GM20000 (cell line): ENCODE measurements at regions not wholly inside any gene's neighbourhood (a gene's known extent, or its start where the extent isn't known, plus 50 kb on each side); places are given as distances from the start of the nearest gene placed in this dataset.

Experiments
- DNase-seq: peaks from one replicate; pipeline ENCODE4 v3.0.0; 2012; ENCODE audit warnings: low spot score
- CTCF ChIP-seq: IDR thresholded peaks from 2 replicates; pipeline ENCODE4 v1.5.1; 2012; ENCODE audit warnings: mild to moderate bottlenecking, control low read depth; ENCODE audit errors: extremely low read depth, missing control alignments

- DNase-seq, result no peak
- TF ChIP-seq CTCF, result no peak
These were observed 789.3 kb downstream of the FRK start for GRCh38 chr6:115271434-115271833.

- no peak for DNase-seq
- no peak for TF ChIP-seq CTCF
These were observed 789.7 kb downstream of the FRK start for GRCh38 chr6:115270953-115271352.

GRCh38 chr6:115241373-115241772, 819.3 kb downstream of the FRK start:
- no peak for TF ChIP-seq CTCF

GRCh38 chr6:115221198-115221597, 839.5 kb downstream of the FRK start:
- DNase-seq, result no peak

More at GRCh38 chr6:115241373-115241772, 819.3 kb downstream of the FRK start:
- DNase-seq, result no peak

GRCh38 chr6:115220551-115221159, 840.0 kb downstream of the FRK start:
- no peak for TF ChIP-seq CTCF

More at GRCh38 chr6:115221198-115221597, 839.5 kb downstream of the FRK start:
- TF ChIP-seq CTCF, result no peak

GRCh38 chr6:115219645-115220044, 841.0 kb downstream of the FRK start:
- DNase-seq, result no peak
- TF ChIP-seq CTCF, result no peak

More at GRCh38 chr6:115220551-115221159, 840.0 kb downstream of the FRK start:
- no peak for DNase-seq

GRCh38 chr6:115216835-115217234, 843.9 kb downstream of the FRK start:
- no peak for TF ChIP-seq CTCF
- DNase-seq, result no peak
